Sigmoid colon (tissue), 3 donors: ENCODE measurements at regions not wholly inside any gene's neighbourhood (a gene's known extent, or its start where the extent isn't known, plus 50 kb on each side); places are given as distances from the start of the nearest gene placed in this dataset.
"Not testable (repeated sequence)": the region's sequence is repeated elsewhere in the genome, so short reads cannot be mapped to it uniquely, and the experiment has no call there.

Experiments used
- CTCF ChIP-seq, 4 experiments: fragments of 450-650 bp in 3 of 4; fragments of 200-600 bp in 1 of 4; IDR thresholded peaks; one replicate each; pipeline ENCODE4 v1.5.1; 2016 to 2019; ENCODE audit warnings: antibody characterized with exemption in 4 of 4, mild to moderate bottlenecking in 3 of 4, moderate library complexity in 2 of 4
- POLR2A ChIP-seq, 2 donors: fragments of 450-650 bp; IDR thresholded peaks; one replicate each; pipeline ENCODE4 v1.6.1; 2016; ENCODE audit warnings: antibody characterized with exemption in 2 of 2, mild to moderate bottlenecking in 2 of 2, moderate library complexity in 2 of 2

- not testable (repeated sequence) for TF ChIP-seq CTCF, POLR2A (IDR thresholded peaks at IDR 0.05)
Observed at GRCh38 chr6:99823513-99824235, 170.3 kb downstream of the MCHR2 start.
